PC-9 (cell line): ENCODE measurements at regions not wholly inside any gene's neighbourhood (a gene's known extent, or its start where the extent isn't known, plus 50 kb on each side); places are given as distances from the start of the nearest gene placed in this dataset.

Source experiments
- EZH2 ChIP-seq: fragments of 200-600 bp; sonication (generic); IDR thresholded peaks from 2 replicates; pipeline ENCODE4 v1.8.0; 2017; ENCODE audit warnings: antibody characterized with exemption, low read depth
- TF ChIP-seq, protein P1 (sequence below): fragments of 200-600 bp; sonication (generic); conservative IDR thresholded peaks from 2 replicates; pipeline ENCODE4 v1.6.1; 2017; ENCODE audit warnings: mixed run types, antibody characterized with exemption, mild to moderate bottlenecking, moderate library complexity

DNA sequence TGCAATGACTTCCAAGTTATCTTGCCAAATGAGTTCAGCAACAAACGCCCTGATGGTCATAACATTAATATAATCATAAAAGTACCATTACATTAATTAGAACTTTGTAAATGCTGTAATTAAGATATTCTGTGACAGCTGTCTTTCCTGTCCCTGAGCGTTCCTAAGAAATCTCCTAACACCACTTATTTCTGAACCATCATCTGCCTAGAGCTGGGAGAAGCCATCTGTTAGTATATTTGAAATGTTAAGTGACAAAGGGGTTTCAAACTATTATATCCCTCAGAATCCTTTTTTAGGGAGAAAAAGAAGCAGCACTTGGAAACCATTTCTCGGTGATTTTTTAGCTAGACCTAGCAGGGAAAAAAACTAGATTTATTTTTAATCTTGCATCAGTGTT lies 657.5 kb downstream of the FAM181B start:
- TF ChIP-seq, protein P1, sequence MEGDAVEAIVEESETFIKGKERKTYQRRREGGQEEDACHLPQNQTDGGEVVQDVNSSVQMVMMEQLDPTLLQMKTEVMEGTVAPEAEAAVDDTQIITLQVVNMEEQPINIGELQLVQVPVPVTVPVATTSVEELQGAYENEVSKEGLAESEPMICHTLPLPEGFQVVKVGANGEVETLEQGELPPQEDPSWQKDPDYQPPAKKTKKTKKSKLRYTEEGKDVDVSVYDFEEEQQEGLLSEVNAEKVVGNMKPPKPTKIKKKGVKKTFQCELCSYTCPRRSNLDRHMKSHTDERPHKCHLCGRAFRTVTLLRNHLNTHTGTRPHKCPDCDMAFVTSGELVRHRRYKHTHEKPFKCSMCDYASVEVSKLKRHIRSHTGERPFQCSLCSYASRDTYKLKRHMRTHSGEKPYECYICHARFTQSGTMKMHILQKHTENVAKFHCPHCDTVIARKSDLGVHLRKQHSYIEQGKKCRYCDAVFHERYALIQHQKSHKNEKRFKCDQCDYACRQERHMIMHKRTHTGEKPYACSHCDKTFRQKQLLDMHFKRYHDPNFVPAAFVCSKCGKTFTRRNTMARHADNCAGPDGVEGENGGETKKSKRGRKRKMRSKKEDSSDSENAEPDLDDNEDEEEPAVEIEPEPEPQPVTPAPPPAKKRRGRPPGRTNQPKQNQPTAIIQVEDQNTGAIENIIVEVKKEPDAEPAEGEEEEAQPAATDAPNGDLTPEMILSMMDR, result no peak
- no peak for TF ChIP-seq EZH2
